GM21515 (cell line): ENCODE measurements at regions not wholly inside any gene's neighbourhood (a gene's known extent, or its start where the extent isn't known, plus 50 kb on each side); places are given as distances from the start of the nearest gene placed in this dataset.

Experiments used
- ATAC-seq: cut with Tn5 transposase; IDR thresholded peaks from one replicate; pipeline ENCODE4 v1.9.1; 2021; ENCODE audit not compliant: unreplicated experiment

DNA sequence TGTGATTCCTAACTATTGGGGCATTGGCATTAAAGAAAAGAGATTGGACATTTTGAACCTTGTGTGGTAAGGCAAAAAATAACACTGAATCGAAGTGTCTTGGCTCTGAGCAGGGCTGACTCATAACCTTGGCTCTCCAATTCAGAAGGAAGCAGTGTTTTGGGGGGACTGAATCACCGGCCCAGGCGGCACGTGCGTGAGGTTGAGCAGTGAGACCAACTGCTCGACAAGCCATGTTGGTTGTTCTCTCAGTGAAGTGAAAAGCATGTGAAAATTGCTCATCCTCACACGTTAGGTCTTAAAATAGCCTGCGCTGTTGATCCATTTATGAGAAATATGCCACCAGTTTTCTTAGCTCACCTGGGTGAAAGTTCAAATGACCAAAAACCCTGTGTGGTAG, 137.8 kb upstream of the SPACA1 start:
- no peak for ATAC-seq

DNA sequence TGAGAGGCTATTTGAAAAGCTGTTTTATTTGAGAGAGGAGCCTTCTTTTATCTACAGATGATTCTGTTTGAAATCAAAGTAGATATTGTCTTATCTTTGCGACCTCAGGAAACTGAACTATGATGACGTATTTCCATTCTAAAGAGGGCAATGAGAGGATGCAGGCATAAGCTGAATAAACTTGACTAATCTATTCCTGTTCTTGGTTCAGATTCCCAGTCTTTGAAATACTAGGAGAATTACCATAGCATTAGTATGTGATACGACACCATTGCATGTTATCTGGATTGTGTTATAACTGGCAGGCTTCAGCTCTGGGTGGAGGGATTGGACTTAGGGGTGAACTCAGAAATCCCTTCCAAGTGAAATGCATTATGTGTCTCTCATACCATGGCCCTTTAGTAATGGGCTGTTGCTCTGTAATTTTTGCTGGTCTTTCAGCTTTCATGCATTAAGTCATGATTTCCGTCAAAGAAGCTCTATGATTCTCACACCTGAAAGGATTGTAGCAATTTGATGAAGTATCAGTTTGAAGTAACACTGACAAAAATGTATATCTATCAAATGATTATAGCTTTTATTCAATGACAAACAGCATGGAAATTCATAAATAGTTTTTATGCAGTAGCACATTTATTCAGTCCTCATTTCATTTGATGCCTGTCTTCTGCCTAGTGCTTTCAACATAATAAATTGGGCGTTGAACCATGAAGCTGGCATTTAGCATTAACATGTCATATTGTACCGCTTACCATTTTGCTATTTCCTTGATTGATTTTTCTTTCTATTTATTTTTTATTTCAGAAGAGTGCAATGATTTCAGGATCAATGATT, 138.4 kb upstream of the SPACA1 start:
- ATAC-seq, result no peak

DNA sequence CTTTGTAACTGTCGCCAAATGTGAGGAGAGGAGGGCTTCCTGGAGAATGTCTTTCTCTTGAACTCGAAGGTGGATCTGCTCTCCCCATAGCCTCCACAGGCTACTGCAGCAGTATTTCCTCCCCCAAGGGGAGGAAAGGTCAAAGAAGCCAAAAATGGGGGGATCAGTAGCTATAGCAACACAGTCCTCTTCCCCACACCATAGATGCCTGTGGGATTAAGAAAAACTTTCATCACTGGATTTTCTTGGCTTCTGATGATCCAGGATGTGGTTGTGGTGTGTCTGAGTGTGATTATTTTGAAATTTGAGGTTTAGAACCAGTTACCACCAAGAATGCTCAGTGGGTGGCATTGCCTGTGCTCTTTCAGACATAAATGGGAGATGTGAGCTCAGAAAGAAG, 140.1 kb upstream of the SPACA1 start:
- peak; percentile 54 for ATAC-seq

DNA sequence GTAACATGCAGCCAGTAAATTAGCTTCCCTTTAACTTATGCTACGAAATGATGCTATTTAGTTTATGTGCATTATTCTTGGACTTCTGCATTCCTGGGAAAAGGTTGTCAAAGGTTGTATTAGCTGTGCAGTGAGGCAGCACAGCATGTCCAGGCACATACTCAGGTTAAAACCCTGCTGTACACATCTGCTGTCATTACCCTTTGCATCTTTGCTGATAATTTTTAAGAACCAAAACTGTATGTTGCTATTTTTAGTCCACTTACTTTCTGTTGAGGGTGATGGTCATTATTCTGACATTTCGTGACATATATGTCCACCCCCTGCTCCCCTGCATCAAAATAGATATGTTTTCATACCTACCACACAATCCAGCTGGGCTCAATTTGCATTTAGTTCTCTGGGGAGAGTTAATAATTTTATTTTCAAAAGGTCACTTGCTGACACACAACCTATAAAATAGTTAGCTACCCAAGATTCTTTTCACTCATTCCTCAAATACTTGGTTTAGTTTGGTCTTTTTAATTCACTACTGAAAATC, 142.5 kb upstream of the SPACA1 start:
- ATAC-seq, result peak; percentile 81

DNA sequence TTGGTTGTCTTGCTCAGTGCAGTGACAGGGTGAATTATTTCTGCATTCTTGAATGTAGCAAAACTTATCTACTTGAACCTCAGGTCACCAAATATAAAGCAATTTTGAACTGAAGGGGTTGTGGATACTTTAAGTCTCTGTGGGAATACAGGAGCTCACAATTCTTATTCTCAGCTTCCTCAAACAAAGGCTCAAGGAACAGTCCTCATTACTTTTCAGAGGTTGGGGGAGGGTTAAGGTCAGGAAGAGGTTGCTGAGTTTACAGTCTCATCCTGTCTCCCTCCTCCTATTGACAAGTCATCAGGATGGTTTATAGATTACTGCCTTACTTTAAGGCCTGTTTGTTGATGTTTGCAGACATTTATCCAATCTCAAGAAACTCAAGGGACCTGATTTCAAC, 143.6 kb upstream of the SPACA1 start:
- ATAC-seq, result no peak

DNA sequence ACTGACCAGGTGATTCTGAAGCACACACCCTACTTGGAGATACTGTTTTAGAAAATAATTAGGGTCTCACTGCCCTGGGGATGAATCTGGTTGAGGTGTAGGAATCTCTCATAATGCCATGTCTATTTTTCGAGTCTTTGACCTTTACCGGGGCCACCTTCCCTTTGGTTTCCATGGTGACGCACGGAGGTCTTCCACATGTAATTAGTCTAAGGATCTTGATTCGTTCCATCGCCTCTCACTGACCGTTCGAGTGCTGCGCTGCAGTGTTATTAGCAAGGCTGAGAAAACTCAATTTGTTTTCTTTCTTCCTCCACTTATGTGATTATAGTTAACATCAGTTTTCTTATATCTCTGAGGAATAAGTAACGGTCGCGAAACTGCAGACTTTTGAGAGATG, 144.3 kb upstream of the SPACA1 start:
- ATAC-seq, result no peak

DNA sequence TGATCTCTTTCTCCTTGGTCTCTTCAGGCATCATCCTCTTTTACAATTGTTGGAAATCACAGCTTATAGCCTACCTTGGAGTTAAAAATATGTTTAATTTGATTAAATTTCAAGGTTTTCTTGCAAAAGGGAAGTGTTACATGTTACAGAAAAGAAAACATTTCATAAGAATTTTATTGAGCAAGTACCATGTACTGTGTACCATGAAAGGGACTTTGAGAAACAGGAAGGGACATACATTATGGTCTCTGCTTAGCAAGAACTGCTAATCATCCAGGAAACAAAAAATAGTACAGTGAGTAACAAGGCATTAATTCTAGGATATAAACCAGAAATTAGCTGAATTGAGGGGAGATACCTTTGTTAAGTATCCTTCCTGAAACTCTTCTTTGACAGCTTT, 145.3 kb upstream of the SPACA1 start:
- ATAC-seq, result no peak

DNA sequence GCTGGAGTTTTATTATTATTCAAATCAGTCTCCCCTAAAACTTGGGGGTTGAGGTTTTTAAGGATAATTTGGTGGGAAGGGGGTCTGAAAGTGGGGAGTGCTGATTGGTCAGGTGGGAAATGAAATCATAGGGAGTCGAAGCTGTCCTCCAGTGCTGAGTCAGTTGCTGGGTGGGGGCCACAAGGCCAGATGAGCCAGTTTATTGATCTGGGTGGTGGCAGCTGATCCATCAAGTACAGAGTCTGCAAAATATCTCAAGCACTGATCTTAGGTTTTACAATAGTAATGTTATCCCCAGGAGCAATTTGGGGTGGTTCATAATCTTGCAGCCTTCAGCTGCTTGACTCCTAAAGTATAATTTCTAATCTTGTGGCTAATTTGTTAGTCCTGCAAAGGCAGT, 146.0 kb upstream of the SPACA1 start:
- ATAC-seq, result no peak

DNA sequence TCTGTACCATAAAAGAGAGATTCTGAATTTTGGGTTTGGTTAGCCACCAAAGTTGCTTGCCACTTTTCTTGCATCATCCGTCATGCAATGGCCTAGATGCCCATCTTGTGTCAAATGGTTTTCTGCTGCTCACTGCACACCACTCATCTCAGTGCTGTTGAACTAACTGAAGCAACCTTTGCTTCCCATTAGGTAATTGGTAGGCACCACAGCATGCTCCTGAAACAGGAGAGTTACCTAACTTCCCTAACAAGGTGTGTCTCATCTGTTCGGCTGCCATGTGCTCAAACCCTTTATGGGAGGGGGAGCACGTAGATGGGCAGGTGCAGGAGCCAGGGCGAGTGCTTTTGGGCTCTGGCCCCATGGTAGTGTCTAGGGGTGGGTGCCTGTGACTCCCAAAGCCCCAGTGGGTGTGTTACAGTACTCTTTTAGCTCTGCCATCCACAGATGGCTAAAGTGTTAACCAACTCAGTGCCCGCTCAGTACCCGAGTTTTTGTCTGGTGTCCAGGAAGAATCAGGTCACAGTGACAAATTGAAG, 147.4 kb upstream of the SPACA1 start:
- no peak for ATAC-seq

DNA sequence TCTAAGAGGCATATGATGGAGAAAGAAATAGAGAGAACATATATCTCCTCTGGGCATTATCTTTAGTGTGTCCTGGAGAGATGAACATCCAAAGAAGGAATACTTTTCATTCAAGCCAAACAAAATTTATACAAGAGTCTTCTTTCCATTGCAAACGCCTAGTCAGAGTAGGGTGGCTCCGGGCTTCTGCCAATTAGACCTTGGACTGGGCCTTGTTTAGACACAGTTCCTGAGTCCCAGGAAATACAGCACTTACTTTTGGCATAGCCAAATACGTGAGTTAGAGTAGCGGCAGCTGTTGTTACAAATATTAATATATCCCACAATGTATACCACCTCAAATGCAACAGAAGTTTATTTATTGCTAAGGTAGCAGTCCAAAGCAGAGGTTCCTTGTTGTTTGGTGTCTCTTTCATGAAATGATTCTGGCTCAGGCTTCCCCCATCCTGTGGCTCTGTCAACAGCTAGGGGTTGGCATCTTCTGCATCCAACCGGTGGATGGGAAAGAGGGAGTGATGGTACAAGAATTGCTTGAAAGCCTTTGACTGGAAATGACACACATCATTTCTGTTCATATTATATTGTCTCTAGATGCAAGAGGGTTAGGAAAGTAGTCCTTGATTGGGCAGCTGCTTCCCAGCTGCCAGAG, 148.0 kb upstream of the SPACA1 start:
- no peak for ATAC-seq

DNA sequence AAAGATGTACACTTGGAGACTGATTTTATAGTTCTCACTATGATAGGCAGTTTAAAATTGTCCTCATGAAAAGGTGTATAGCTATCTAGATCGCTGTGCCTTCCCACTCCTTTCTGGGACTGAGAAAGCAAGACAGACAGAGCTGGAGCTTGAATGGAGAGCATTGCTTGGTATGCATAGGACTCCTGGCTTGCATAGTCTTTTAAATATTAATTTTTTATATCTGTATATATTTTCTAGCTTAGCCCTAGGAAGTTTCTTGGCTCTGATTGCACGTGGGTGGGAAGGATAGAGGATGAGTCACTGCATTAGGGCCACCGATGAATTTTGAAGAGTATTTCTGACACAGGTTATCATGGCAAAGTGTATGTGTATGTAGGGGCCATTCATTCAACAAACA, 150.0 kb upstream of the SPACA1 start:
- ATAC-seq, result no peak

DNA sequence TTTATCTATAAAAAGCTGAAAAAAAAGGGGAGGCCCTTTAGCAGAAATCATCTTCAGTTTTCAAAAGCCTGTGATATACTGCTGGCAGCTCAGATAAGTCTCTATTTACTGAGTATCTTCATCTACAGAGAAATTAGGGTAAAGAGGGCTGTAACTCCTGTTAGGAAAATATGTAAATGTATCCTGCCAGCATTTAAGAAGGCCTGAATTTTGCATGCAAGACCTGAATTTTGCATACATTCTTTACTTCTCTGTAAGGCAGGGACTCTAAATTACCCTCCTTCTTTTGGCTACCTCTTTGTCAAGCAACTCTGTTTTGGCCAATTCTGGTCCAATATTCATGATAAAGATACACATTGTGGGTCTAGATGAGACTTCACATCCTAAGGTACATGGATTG, 150.6 kb upstream of the SPACA1 start:
- ATAC-seq, result no peak

DNA sequence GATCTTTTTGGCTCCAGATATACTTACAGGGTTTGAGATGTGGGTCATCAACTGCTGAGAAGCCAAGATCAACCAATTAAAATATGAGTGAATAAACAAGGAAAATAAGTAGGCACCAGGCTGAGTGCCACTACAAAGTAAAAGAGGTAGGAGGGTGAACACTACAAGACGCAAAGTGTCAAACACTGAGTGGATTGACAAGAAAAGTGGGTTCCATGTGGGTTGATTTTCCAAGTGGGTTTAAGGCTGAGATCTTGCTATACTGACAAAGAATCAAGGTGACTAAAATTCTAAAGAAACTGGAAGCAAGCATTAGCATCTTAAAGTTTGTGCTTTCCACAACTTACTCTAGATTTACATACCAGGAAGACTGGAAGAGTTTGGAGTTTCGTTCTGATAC, 160.4 kb upstream of the SPACA1 start:
- ATAC-seq, result no peak

DNA sequence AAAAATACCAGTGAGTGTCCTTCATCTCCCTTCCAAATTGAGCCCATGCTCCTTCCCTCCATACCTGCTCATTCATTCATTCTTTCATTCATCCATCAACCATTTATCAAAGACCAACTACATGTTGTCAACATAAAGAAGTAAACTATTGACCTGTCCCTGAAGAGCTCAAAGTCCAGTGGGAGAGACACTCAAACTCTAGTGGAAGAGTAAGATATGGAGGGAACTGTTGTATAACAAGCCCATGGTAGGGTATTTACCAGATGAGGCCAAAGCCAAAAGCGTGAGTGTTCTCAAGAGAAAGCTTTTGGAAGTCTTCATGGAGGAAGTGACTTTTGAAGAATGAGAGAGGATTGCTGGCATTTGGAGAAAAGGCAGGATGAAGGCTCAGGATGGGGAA, 163.4 kb upstream of the SPACA1 start:
- ATAC-seq, result no peak

DNA sequence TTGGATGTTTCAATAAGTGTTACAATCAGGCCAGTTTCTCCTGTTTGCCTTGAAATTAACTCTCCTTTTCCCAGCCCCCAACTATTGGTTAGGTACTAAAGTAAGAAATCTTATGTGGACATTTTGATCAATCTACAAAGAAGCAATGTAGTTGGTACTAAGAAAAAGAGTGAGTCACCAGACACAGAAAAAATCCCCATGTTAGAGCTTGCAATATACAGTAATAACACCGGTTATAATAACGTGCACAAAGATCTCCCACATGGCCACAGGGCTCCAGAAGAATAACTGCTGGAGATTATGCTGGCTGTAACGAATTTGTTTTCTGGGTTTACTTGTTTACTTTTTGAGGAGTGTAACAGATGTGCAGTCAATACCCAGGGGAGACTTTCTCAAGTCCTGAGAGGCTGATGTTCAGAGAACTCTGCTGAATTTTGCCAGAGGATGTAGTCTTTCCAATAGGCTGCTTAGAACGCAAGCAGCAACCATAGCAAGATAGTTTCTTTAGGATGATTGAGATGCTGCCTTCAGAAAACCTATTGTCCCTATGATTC, 166.2 kb upstream of the SPACA1 start:
- no peak for ATAC-seq

DNA sequence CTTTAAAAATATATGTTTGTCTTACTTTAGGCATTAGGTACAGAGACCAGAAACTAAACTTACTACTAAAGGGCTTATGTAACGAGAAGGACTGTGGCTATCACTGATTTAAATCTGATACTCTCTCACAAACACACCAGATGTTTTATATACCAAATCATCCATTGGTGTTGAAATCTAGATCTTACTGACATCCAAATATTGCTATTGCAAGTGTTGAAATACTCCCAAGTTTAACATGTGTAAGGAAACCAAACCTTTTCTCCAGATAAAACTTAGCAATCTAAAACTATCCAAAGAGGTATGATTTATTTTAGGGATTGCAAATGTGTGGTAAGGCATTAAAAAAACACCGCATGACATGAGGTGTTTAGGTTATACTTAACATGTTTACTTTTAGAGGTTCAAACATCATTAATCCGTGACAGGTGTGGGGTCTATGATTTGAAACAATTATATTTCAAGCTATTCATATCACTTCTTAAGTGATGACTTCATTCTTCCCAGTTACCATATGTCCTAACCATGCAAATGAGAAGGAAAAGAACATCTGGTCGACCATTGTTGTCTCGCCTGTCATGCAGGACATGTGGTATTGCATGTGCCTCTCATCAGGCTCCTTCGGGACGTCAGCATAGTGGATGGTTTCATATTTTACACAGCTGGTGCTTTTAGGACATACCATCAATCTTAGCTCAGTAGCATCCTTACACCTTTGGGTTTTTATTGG, 168.3 kb upstream of the SPACA1 start:
- peak; percentile 83 for ATAC-seq

DNA sequence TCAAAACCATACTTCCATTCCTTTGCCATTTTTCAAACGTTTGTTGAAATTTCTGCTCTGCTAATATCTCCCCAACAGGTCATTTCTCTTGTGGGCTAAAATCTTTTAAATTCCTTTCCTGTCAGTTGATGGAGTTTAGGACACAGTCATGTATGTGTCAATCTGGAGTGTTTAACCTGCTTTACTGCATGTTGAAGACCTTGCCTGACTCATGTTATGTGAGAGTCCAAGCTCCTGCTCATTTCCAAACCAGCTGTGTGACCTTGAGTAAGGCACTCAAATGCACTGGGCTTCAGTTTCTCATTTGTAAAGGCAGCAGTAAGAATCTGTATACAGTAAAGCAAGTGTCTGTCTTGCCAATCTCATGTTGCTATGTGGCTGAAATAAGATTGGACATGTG, 171.9 kb upstream of the SPACA1 start:
- no peak for ATAC-seq

DNA sequence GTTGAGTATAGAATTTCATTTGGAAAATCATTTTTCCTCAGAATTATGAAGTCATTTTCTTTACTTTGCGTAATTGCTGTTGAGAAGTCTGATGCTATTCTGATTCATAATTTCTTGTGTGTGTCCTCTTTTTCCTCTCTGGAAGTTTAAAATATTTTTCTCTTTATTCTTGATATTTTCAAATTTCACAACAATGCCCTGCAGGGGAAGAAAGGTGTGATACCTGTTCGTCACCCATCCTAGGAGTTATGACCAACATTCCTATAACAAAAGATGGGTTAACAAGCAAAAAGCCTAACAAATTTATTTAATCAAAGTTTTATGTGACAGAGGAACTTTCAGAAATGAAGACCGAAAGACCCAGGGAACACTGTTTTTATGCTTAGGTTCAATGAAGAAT, 171.5 kb upstream of the AKIRIN2 start:
- ATAC-seq, result no peak

DNA sequence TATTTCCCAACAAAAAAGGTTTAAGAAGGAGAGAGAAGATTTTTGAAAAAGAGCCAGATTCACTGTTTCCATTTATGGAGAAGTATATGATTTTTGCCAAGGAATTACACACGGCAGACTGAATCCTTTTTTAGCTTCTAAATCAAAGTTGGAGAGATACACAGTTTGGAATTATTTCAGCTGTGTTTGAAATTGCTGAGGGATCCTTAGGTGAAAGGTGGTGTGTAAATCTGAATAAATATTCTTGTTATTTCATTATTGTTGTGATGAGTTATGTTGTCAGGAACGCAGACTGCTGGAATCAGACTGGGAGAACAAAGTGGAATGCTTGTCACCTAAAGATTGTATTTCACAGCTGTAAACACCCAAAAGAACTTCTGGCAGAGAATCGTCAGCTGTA, 168.5 kb upstream of the AKIRIN2 start:
- no peak for ATAC-seq

DNA sequence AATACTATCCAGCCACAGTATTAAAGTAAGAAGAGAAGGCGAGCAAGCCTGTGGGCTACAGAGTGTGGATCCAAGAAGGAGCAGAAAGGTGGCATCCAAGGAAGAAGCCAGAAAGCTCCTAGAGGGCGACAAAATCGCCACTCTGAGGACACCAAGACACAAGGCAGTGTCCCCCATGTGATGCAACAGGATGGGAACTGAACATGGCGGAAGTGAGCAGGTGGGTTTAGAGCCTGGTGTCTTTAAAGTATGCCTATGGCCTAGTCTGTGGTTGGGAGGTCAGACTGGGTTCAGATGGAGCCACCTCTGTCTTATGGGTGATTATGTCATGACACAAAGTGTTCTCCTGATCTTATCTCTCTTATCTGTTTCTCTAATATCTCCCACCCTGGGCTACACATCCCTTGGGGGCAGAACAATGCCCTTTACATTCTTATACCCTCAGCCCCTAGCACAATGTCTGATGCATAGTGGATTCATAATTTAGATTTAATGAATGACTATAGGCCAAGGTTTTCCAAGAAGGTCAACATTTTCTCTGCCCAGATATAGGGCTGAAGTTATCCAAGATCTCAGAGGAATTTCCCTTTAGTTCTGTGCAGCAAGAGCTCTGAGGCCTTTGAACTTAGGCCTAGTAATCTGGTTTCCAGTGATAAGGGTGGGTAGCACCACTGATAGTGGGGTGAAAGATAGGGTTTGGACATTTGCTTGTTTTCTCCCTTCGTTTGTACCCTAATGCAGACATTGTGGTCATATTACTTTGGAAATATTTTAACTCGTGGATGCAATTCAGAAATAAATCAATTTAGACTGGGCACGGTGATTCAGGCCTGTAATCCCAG, 167.3 kb upstream of the AKIRIN2 start:
- ATAC-seq, result no peak
